ENCODE measurements at regions not wholly inside any gene's neighbourhood (a gene's known extent, or its start where the extent isn't known, plus 50 kb on each side); places are given as distances from the start of the nearest gene placed in this dataset.

GRCh38 chr6:159100395-159101182 is 55.8 kb upstream of the TAGAP start:
- DNase-seq (ENCODE audit: low read depth), result no peak
- TF ChIP-seq, protein P1, sequence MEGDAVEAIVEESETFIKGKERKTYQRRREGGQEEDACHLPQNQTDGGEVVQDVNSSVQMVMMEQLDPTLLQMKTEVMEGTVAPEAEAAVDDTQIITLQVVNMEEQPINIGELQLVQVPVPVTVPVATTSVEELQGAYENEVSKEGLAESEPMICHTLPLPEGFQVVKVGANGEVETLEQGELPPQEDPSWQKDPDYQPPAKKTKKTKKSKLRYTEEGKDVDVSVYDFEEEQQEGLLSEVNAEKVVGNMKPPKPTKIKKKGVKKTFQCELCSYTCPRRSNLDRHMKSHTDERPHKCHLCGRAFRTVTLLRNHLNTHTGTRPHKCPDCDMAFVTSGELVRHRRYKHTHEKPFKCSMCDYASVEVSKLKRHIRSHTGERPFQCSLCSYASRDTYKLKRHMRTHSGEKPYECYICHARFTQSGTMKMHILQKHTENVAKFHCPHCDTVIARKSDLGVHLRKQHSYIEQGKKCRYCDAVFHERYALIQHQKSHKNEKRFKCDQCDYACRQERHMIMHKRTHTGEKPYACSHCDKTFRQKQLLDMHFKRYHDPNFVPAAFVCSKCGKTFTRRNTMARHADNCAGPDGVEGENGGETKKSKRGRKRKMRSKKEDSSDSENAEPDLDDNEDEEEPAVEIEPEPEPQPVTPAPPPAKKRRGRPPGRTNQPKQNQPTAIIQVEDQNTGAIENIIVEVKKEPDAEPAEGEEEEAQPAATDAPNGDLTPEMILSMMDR (conservative IDR thresholded peaks at IDR 0.05; ENCODE audit: low read depth, low read length), result no peak
- H3K4me3 ChIP-seq (ENCODE audit: low read depth, low read length), result no peak overlapping the region

DNA sequence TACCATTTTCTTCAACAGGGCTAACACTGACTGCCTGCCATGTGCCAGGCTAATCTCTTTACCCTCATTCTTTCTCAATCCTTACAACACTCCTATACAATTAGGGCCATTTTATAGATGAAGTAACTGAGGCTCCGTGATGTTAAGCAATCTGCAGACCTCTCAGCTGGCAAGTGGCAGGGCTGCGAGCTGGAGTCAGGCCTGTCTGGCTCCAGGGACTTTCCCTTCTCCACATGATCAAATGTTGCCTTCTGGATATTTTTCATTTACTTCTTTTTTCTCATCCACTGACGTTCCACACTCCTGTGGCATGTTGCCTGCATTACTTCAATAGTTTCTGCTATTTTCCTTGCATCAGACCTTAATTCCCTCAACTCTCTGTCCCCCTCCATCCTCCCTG is 55.2 kb upstream of the TAGAP start:
- no peak overlapping the region for H3K4me3 ChIP-seq (ENCODE audit: low read depth, low read length)
- DNase-seq (ENCODE audit: low read depth), result no peak
- TF ChIP-seq, protein P1 (conservative IDR thresholded peaks at IDR 0.05; ENCODE audit: low read depth, low read length), result no peak

GRCh38 chr6:159099276-159099675 is 54.5 kb upstream of the TAGAP start:
- TF ChIP-seq, protein P1 (conservative IDR thresholded peaks at IDR 0.05; ENCODE audit: low read depth, low read length), result no peak
- no peak overlapping the region for H3K4me3 ChIP-seq (ENCODE audit: low read depth, low read length)
- DNase-seq (ENCODE audit: low read depth), result no peak

GRCh38 chr6:159098636-159099106 is 53.9 kb upstream of the TAGAP start:
- H3K4me3 ChIP-seq (ENCODE audit: low read depth, low read length), result no peak overlapping the region
- TF ChIP-seq, protein P1 (conservative IDR thresholded peaks at IDR 0.05; ENCODE audit: low read depth, low read length), result no peak
- DNase-seq (ENCODE audit: low read depth), result peak; percentile 66

GRCh38 chr6:159097256-159097655 is 52.5 kb upstream of the TAGAP start:
- TF ChIP-seq, protein P1 (conservative IDR thresholded peaks at IDR 0.05; ENCODE audit: low read depth, low read length), result no peak
- H3K4me3 ChIP-seq (ENCODE audit: low read depth, low read length), result no peak overlapping the region
- DNase-seq (ENCODE audit: low read depth), result no peak

DNA sequence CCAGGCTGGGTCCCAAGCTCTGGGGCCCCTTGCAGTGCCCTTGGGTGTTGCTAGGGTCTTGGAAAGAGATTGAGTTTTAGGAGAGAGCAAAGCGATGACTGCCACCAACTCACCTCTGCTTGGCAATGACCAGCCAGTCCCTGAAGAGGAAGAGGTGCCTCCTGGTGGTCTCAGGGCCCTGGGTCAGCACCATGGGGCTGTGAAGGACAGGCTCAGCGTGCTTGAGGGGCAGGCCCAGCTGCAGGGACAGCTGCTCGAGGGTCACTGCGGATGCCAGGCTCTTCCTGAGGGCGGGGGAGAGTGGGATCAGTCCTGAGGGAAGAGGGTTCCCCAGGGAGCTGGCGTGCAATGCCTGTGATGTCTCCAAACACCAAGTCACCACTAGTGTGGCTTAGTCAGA is 50.8 kb upstream of the TAGAP start:
- DNase-seq (ENCODE audit: low read depth), result no peak
- H3K4me3 ChIP-seq (ENCODE audit: low read depth, low read length), result no peak overlapping the region
- TF ChIP-seq, protein P1 (conservative IDR thresholded peaks at IDR 0.05; ENCODE audit: low read depth, low read length), result no peak

Data from epithelial cell of proximal tubule (primary cell).